Type B pancreatic cell (in vitro differentiated cells): ENCODE measurements at regions not wholly inside any gene's neighbourhood (a gene's known extent, or its start where the extent isn't known, plus 50 kb on each side); places are given as distances from the start of the nearest gene placed in this dataset.

Experiments
- DNase-seq: peaks from one replicate; pipeline ENCODE4 v3.0.0; 2021; ENCODE audit warnings: mixed read lengths; ENCODE audit not compliant: unreplicated experiment; ENCODE audit errors: extremely low spot score
- H3K27ac Mint-ChIP-seq: 2 replicates; pipeline ENCODE4 v1.8.0; 2021; ENCODE audit warnings: mild to moderate bottlenecking, mixed read lengths
- H3K27me3 Mint-ChIP-seq: 2 replicates; pipeline ENCODE4 v1.8.0; 2021; ENCODE audit warnings: mixed read lengths
- H3K36me3 Mint-ChIP-seq: 2 replicates; pipeline ENCODE4 v1.8.0; 2021; ENCODE audit warnings: mixed read lengths
- H3K4me1 Mint-ChIP-seq: one replicate; pipeline ENCODE4 v1.8.0; 2021; ENCODE audit warnings: mixed read lengths; ENCODE audit not compliant: unreplicated experiment
- H3K4me3 Mint-ChIP-seq: 2 replicates; pipeline ENCODE4 v1.8.0; 2021; ENCODE audit warnings: mild to moderate bottlenecking, mixed read lengths
- H3K9me3 Mint-ChIP-seq: 2 replicates; pipeline ENCODE4 v1.8.0; 2021; ENCODE audit warnings: mixed read lengths
- CTCF ChIP-seq: fragments of 200-600 bp; sonication (generic); conservative IDR thresholded peaks from 2 replicates; pipeline ENCODE4 v1.5.0; 2021; ENCODE audit warnings: antibody characterized with exemption, mild to moderate bottlenecking

GRCh38 chr10:131625041-131625440, 275.8 kb upstream of the PPP2R2D start:
- H3K27me3 Mint-ChIP-seq = peaks cover 3% of the 10 kb centered on the region
- no peaks in the 10 kb centered on the region for H3K4me1 Mint-ChIP-seq
- H3K4me3 Mint-ChIP-seq = no peak overlapping the region
- H3K27ac Mint-ChIP-seq = no peak overlapping the region
- TF ChIP-seq CTCF = no peak
- DNase-seq = no peak
- H3K9me3 Mint-ChIP-seq = peaks cover 8% of the 10 kb centered on the region
- H3K36me3 Mint-ChIP-seq = no peaks in the 10 kb centered on the region

GRCh38 chr10:131626274-131626673, 274.5 kb upstream of the PPP2R2D start:
- Mint-ChIP-seq H3K27ac (no peak overlapping the region), H3K4me1 (no peaks in the 10 kb centered on the region), H3K4me3 (no peak overlapping the region), H3K27me3 (peaks cover 3% of the 10 kb centered on the region), H3K9me3 (peaks cover 8% of the 10 kb centered on the region), H3K36me3 (no peaks in the 10 kb centered on the region)
- TF ChIP-seq CTCF = no peak
- DNase-seq = no peak

GRCh38 chr10:131629026-131629770, 271.6 kb upstream of the PPP2R2D start:
- Mint-ChIP-seq H3K36me3 (no peaks in the 10 kb centered on the region), H3K9me3 (peaks cover 8% of the 10 kb centered on the region), H3K4me3 (no peak overlapping the region), H3K27ac (no peak overlapping the region), H3K4me1 (no peaks in the 10 kb centered on the region), H3K27me3 (no peaks in the 10 kb centered on the region)
- TF ChIP-seq CTCF = no peak
- no peak for DNase-seq

- no peak for TF ChIP-seq CTCF
- Mint-ChIP-seq H3K4me3 (no peak overlapping the region), H3K9me3 (peaks cover 8% of the 10 kb centered on the region), H3K27ac (no peak overlapping the region), H3K36me3 (no peaks in the 10 kb centered on the region), H3K4me1 (peaks cover 2% of the 10 kb centered on the region), H3K27me3 (peaks cover 2% of the 10 kb centered on the region)
- DNase-seq = no peak
These were observed 270.0 kb upstream of the PPP2R2D start for GRCh38 chr10:131630772-131631258.

- Mint-ChIP-seq H3K27me3 (peaks cover 6% of the 10 kb centered on the region), H3K4me1 (peaks cover 4% of the 10 kb centered on the region), H3K9me3 (peaks cover 8% of the 10 kb centered on the region), H3K27ac (no peak overlapping the region), H3K4me3 (no peak overlapping the region), H3K36me3 (no peaks in the 10 kb centered on the region)
- TF ChIP-seq CTCF = no peak
- DNase-seq = no peak
These were observed 269.2 kb upstream of the PPP2R2D start for GRCh38 chr10:131631619-131632018.
